SK-N-SH (cell line): ENCODE measurements at regions not wholly inside any gene's neighbourhood (a gene's known extent, or its start where the extent isn't known, plus 50 kb on each side); places are given as distances from the start of the nearest gene placed in this dataset.

ENCODE experiments used
- CTCF ChIA-PET: fragments of 300-600, 350-600 bp; formaldehyde crosslinking; extraction: SDS; loops from one replicate; lab custom pipeline; 2021; lab: Yijun Ruan, JAX
- POLR2A ChIA-PET: fragments of 350-600 bp; sonication (Branson Sonifier 250); formaldehyde crosslinking; extraction: SDS; loops from one replicate; lab custom pipeline; 2020; ENCODE audit warnings: antibody characterized with exemption, inconsistent platforms; lab: Yijun Ruan, JAX
- DNase-seq: peaks from one replicate; pipeline ENCODE4 v3.0.0; 2012
- H2AFZ ChIP-seq: fragments of 200-600 bp; sonication (generic); 2 replicates; pipeline ENCODE4 v1.8.1; 2016; ENCODE audit warnings: antibody characterized with exemption, mild to moderate bottlenecking, low read depth
- H3F3A ChIP-seq: fragments of 200-600 bp; sonication (generic); replicated peaks from 2 replicates; pipeline ENCODE3; 2016; ENCODE audit warnings: antibody characterized with exemption, mild to moderate bottlenecking; ENCODE audit not compliant: insufficient read depth
- H3K27ac ChIP-seq, 2 experiments: fragments of 200-500 bp in 1 of 2; fragments of 200-600 bp in 1 of 2; sonication (Bioruptor generic) in 1 of 2; sonication (generic), shearing (Covaris generic) in 1 of 2; 2 replicates each; pipeline versions ENCODE4 v1.5.1 to v1.6.1; 2014 to 2016; ENCODE audit warnings: low read depth in 2 of 2, inconsistent platforms in 1 of 2, low read length in 1 of 2, mild to moderate bottlenecking in 1 of 2, mixed read lengths in 1 of 2
- H3K27me3 ChIP-seq: fragments of 200-600 bp; sonication (generic), shearing (Covaris generic); 2 replicates; pipeline ENCODE4 v1.6.1; 2016; ENCODE audit warnings: mixed run types; ENCODE audit not compliant: insufficient read depth
- H3K36me3 ChIP-seq, 2 experiments: fragments of 200-500 bp in 1 of 2; fragments of 200-600 bp in 1 of 2; sonication (Bioruptor generic) in 1 of 2; sonication (generic) in 1 of 2; replicated peaks in 1 of 2; 2 replicates each; pipeline versions ENCODE3 to v1.5.1; 2014 to 2016; ENCODE audit warnings: low read length in 1 of 2, mild to moderate bottlenecking in 1 of 2; ENCODE audit not compliant: insufficient read depth in 2 of 2, control insufficient read depth in 1 of 2
- H3K4me1 ChIP-seq, 2 experiments: fragments of 200-500 bp in 1 of 2; fragments of 200-600 bp in 1 of 2; sonication (Bioruptor generic) in 1 of 2; sonication (generic), shearing (Covaris generic) in 1 of 2; 2 replicates each; pipeline versions ENCODE4 v1.5.1 to v1.6.1; 2014 to 2016; ENCODE audit warnings: low read depth in 1 of 2, low read length in 1 of 2, mixed run types in 1 of 2; ENCODE audit not compliant: insufficient read depth in 2 of 2, control insufficient read depth in 1 of 2
- H3K4me2 ChIP-seq: fragments of 200-600 bp; sonication (generic), shearing (Covaris generic); 2 replicates; pipeline ENCODE4 v1.6.1; 2017; ENCODE audit warnings: mixed run types
- H3K4me3 ChIP-seq, 2 experiments: fragments of 200-500 bp in 1 of 2; fragments of 200-600 bp in 1 of 2; sonication (Bioruptor generic) in 1 of 2; sonication (generic), shearing (Covaris generic) in 1 of 2; 2 replicates each; pipeline versions ENCODE4 v1.5.1 to v1.8.1; 2014 to 2016; ENCODE audit warnings: low read depth in 2 of 2, inconsistent platforms in 1 of 2, low read length in 1 of 2, mild to moderate bottlenecking in 1 of 2, mixed read lengths in 1 of 2, moderate library complexity in 1 of 2
- H3K79me2 ChIP-seq: fragments of 200-600 bp; sonication (generic); 2 replicates; pipeline ENCODE4 v1.8.1; 2017; ENCODE audit warnings: mild to moderate bottlenecking; ENCODE audit not compliant: insufficient read depth
- H3K9ac ChIP-seq: fragments of 200-600 bp; sonication (generic); 2 replicates; pipeline ENCODE4 v1.6.1; 2017; ENCODE audit warnings: mixed run types
- H3K9me2 ChIP-seq: fragments of 200-600 bp; sonication (generic); 2 replicates; pipeline ENCODE4 v1.6.1; 2017; ENCODE audit warnings: mixed run types
- H3K9me3 ChIP-seq: fragments of 200-600 bp; sonication (generic); 2 replicates; pipeline ENCODE4 v1.6.1; 2017; ENCODE audit warnings: mixed run types, mild to moderate bottlenecking, moderate library complexity
- H4K20me1 ChIP-seq: fragments of 200-600 bp; sonication (generic); 2 replicates; pipeline ENCODE4 v1.6.1; 2017; ENCODE audit warnings: mild to moderate bottlenecking, mixed run types; ENCODE audit not compliant: insufficient read depth
- CTCF ChIP-seq: fragments of 200-600 bp; sonication (generic); IDR thresholded peaks from 2 replicates; pipeline ENCODE4 v1.6.1; 2017; ENCODE audit warnings: antibody characterized with exemption, mild to moderate bottlenecking, moderate library complexity
- FOXM1 ChIP-seq: IDR thresholded peaks from 2 replicates; pipeline ENCODE4 v1.4.0; 2012; ENCODE audit warnings: low read depth, mild to moderate bottlenecking
- GATA2 ChIP-seq: sonication (generic); formaldehyde crosslinking; IDR thresholded peaks from 2 replicates; pipeline ENCODE4 v1.5.0; 2020; ENCODE audit warnings: mild to moderate bottlenecking, missing genetic modification reagents
- MAX ChIP-seq: IDR thresholded peaks from 2 replicates; pipeline ENCODE4 v1.4.0; 2012; ENCODE audit warnings: low read depth
- NFIC ChIP-seq: IDR thresholded peaks from 2 replicates; pipeline ENCODE4 v1.4.0; 2012; ENCODE audit warnings: borderline replicate concordance
- NRF1 ChIP-seq: IDR thresholded peaks from 2 replicates; pipeline ENCODE4 v1.6.1; 2012; ENCODE audit warnings: low read depth, mild to moderate bottlenecking, low read length
- RAD21 ChIP-seq: IDR thresholded peaks from 2 replicates; pipeline ENCODE4 v1.6.1; 2012; ENCODE audit warnings: mild to moderate bottlenecking, low read length
- RCOR1 ChIP-seq: fragments of 150-350 bp; IDR thresholded peaks from 2 replicates; pipeline ENCODE4 v1.6.1; 2017; ENCODE audit warnings: antibody characterized with exemption, low read length
- TEAD4 ChIP-seq: IDR thresholded peaks from 2 replicates; pipeline ENCODE4 v1.4.0; 2012; ENCODE audit warnings: mild to moderate bottlenecking, borderline replicate concordance; ENCODE audit not compliant: insufficient read depth
- USF2 ChIP-seq: fragments of 150-350 bp; IDR thresholded peaks from 2 replicates; pipeline ENCODE4 v1.6.1; 2017; ENCODE audit warnings: antibody characterized with exemption, low read length, low read depth, borderline replicate concordance
- WGBS: methylation state at CpG from one replicate; pipeline ENCODE4 v1.1.6; 2017; ENCODE audit warnings: low lambda C conversion rate; 5-methylcytosine and 5-hydroxymethylcytosine counted together

GRCh38 chr6:146931214-146931613 lies 273.0 kb upstream of the STXBP5 start:
- no peaks in the 10 kb centered on the region for H3K4me1 ChIP-seq
- no peaks in the 10 kb centered on the region; the same call in 1 of the 2 replicates for H3K9me2 ChIP-seq
- H3K27ac ChIP-seq, result no peak overlapping the region
- no peak overlapping the region for H2AFZ ChIP-seq
- POLR2A ChIA-PET, result no interaction called here
- H3K79me2 ChIP-seq, result no peaks in the 10 kb centered on the region
- no peak overlapping the region for H3K4me2 ChIP-seq
- no peaks in the 10 kb centered on the region for H3K27me3 ChIP-seq
- CTCF ChIA-PET, result no interaction called here
- WGBS, result 77% methylated on average over 1 of the region's 1 CpG
- H3F3A ChIP-seq, result no peaks in the 10 kb centered on the region
- H3K36me3 ChIP-seq, result no peaks in the 10 kb centered on the region
- TF ChIP-seq TEAD4 (no peak), MAX (no peak), CTCF (0 out of 2 replicates have a peak, but pooled peaks have one; percentile 24), USF2 (no peak), RAD21 (no peak), GATA2 (CRISPR knock-in tag) (no peak)
- TF ChIP-seq, all 33 proteins: peak for 1
- no peaks in the 10 kb centered on the region for H3K9me3 ChIP-seq
- H3K9ac ChIP-seq, result no peak overlapping the region
- DNase-seq, result no peak
- H3K4me3 ChIP-seq, result no peak overlapping the region
- no peaks in the 10 kb centered on the region for H4K20me1 ChIP-seq

GRCh38 chr6:146937316-146937715 lies 266.9 kb upstream of the STXBP5 start:
- Histone ChIP-seq H3K36me3 (no peaks in the 10 kb centered on the region), H2AFZ (0 out of 2 replicates have a peak overlapping the region, but pooled peaks have one; percentile 3), H3K9ac (no peak overlapping the region), H3F3A (no peaks in the 10 kb centered on the region), H3K9me3 (no peaks in the 10 kb centered on the region), H3K4me2 (no peak overlapping the region), H3K9me2 (no peaks in the 10 kb centered on the region), H3K27me3 (no peaks in the 10 kb centered on the region), H3K4me3 (no peak overlapping the region), H3K4me1 (no peaks in the 10 kb centered on the region), H3K27ac (no peak overlapping the region), H3K79me2 (no peaks in the 10 kb centered on the region), H4K20me1 (no peaks in the 10 kb centered on the region)
- no peak for DNase-seq
- POLR2A ChIA-PET, result no interaction called here
- WGBS, result 100% methylated on average over 1 of the region's 1 CpG
- CTCF ChIA-PET, result no interaction called here
- no peak for TF ChIP-seq CTCF
- TF ChIP-seq FOXM1, result no peak
- TF ChIP-seq GATA2 (CRISPR knock-in tag), result no peak
- no peak for TF ChIP-seq RCOR1
- no peak for TF ChIP-seq NRF1
- no peak for TF ChIP-seq MAX
- no peak for TF ChIP-seq TEAD4
- no peak for TF ChIP-seq NFIC
- TF ChIP-seq, all 33 proteins: peak for 0
